ENCODE measurements at regions not wholly inside any gene's neighbourhood (a gene's known extent, or its start where the extent isn't known, plus 50 kb on each side); places are given as distances from the start of the nearest gene placed in this dataset.

DNA sequence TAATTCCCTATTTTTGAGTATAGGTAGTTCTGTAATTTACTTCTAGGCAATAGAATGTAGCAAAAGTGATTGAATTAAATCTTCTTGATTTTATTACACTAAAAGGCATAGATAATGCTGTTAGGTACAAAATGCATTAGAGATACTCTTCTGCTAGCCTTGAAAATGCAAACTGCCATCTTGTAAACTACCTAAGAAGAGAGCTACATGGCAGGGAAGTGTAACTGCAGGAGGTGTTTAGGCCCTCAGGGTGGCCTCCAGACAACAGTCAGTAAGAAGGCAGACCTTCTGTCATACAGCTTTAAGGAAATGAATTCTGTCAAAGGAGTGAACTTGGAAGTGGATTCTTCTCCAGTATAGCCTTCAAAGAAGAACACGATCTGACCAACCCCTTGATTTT, 1396.8 kb upstream of the SLC39A10 start:
- TF ChIP-seq HCFC1 (IDR thresholded peaks at IDR 0.05; ENCODE audit: low read length) (no peak), ZBTB33 (IDR thresholded peaks at IDR 0.05) (no peak), POLR2A (IDR thresholded peaks at IDR 0.05; ENCODE audit: low read depth, low read length) (no peak), YY1 (IDR thresholded peaks at IDR 0.05; ENCODE audit: low read depth, low read length) (no peak), MXI1 (IDR thresholded peaks at IDR 0.05; ENCODE audit: low read depth, low read length) (no peak), TAF1 (IDR thresholded peaks at IDR 0.05; ENCODE audit: borderline replicate concordance, low read depth, low read length) (no peak), RAD21 (IDR thresholded peaks at IDR 0.05; ENCODE audit: insufficient read depth, low read depth, low read length) (no peak), CBX3 (IDR thresholded peaks at IDR 0.05; ENCODE audit: borderline replicate concordance, low read depth) (no peak)
- TF ChIP-seq, protein P1, sequence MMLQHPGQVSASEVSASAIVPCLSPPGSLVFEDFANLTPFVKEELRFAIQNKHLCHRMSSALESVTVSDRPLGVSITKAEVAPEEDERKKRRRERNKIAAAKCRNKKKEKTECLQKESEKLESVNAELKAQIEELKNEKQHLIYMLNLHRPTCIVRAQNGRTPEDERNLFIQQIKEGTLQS (IDR thresholded peaks at IDR 0.05; ENCODE audit: borderline replicate concordance, extremely low read depth, low read depth, low read length), result no peak
- TF ChIP-seq, protein P2, sequence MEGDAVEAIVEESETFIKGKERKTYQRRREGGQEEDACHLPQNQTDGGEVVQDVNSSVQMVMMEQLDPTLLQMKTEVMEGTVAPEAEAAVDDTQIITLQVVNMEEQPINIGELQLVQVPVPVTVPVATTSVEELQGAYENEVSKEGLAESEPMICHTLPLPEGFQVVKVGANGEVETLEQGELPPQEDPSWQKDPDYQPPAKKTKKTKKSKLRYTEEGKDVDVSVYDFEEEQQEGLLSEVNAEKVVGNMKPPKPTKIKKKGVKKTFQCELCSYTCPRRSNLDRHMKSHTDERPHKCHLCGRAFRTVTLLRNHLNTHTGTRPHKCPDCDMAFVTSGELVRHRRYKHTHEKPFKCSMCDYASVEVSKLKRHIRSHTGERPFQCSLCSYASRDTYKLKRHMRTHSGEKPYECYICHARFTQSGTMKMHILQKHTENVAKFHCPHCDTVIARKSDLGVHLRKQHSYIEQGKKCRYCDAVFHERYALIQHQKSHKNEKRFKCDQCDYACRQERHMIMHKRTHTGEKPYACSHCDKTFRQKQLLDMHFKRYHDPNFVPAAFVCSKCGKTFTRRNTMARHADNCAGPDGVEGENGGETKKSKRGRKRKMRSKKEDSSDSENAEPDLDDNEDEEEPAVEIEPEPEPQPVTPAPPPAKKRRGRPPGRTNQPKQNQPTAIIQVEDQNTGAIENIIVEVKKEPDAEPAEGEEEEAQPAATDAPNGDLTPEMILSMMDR (IDR thresholded peaks at IDR 0.05 in 2 of 3, conservative IDR thresholded peaks at IDR 0.05 in 1 of 3; ENCODE audit: control insufficient read depth in 2 of 3, extremely low read depth in 1 of 3, insufficient read depth in 1 of 3, low read depth in 3 of 3, low read length in 3 of 3), result no peak

All from GM12878 (cell line).